SK-N-SH (cell line): ENCODE measurements at regions not wholly inside any gene's neighbourhood (a gene's known extent, or its start where the extent isn't known, plus 50 kb on each side); places are given as distances from the start of the nearest gene placed in this dataset.
"Not testable (repeated sequence)": the region's sequence is repeated elsewhere in the genome, so short reads cannot be mapped to it uniquely, and the experiment has no call there.

Source experiments
- CTCF ChIA-PET: fragments of 300-600, 350-600 bp; formaldehyde crosslinking; extraction: SDS; loops from one replicate; lab custom pipeline; 2021; lab: Yijun Ruan, JAX
- POLR2A ChIA-PET: fragments of 350-600 bp; sonication (Branson Sonifier 250); formaldehyde crosslinking; extraction: SDS; loops from one replicate; lab custom pipeline; 2020; ENCODE audit warnings: antibody characterized with exemption, inconsistent platforms; lab: Yijun Ruan, JAX
- DNase-seq: peaks from one replicate; pipeline ENCODE4 v3.0.0; 2012
- H2AFZ ChIP-seq: fragments of 200-600 bp; sonication (generic); 2 replicates; pipeline ENCODE4 v1.8.1; 2016; ENCODE audit warnings: antibody characterized with exemption, mild to moderate bottlenecking, low read depth
- H3F3A ChIP-seq: fragments of 200-600 bp; sonication (generic); replicated peaks from 2 replicates; pipeline ENCODE3; 2016; ENCODE audit warnings: antibody characterized with exemption, mild to moderate bottlenecking; ENCODE audit not compliant: insufficient read depth
- H3K27ac ChIP-seq, 2 experiments: fragments of 200-500 bp in 1 of 2; fragments of 200-600 bp in 1 of 2; sonication (Bioruptor generic) in 1 of 2; sonication (generic), shearing (Covaris generic) in 1 of 2; 2 replicates each; pipeline versions ENCODE4 v1.5.1 to v1.6.1; 2014 to 2016; ENCODE audit warnings: low read depth in 2 of 2, inconsistent platforms in 1 of 2, low read length in 1 of 2, mild to moderate bottlenecking in 1 of 2, mixed read lengths in 1 of 2
- H3K27me3 ChIP-seq: fragments of 200-600 bp; sonication (generic), shearing (Covaris generic); 2 replicates; pipeline ENCODE4 v1.6.1; 2016; ENCODE audit warnings: mixed run types; ENCODE audit not compliant: insufficient read depth
- H3K36me3 ChIP-seq, 2 experiments: fragments of 200-500 bp in 1 of 2; fragments of 200-600 bp in 1 of 2; sonication (Bioruptor generic) in 1 of 2; sonication (generic) in 1 of 2; replicated peaks in 1 of 2; 2 replicates each; pipeline versions ENCODE3 to v1.5.1; 2014 to 2016; ENCODE audit warnings: low read length in 1 of 2, mild to moderate bottlenecking in 1 of 2; ENCODE audit not compliant: insufficient read depth in 2 of 2, control insufficient read depth in 1 of 2
- H3K4me1 ChIP-seq, 2 experiments: fragments of 200-500 bp in 1 of 2; fragments of 200-600 bp in 1 of 2; sonication (Bioruptor generic) in 1 of 2; sonication (generic), shearing (Covaris generic) in 1 of 2; 2 replicates each; pipeline versions ENCODE4 v1.5.1 to v1.6.1; 2014 to 2016; ENCODE audit warnings: low read depth in 1 of 2, low read length in 1 of 2, mixed run types in 1 of 2; ENCODE audit not compliant: insufficient read depth in 2 of 2, control insufficient read depth in 1 of 2
- H3K4me2 ChIP-seq: fragments of 200-600 bp; sonication (generic), shearing (Covaris generic); 2 replicates; pipeline ENCODE4 v1.6.1; 2017; ENCODE audit warnings: mixed run types
- H3K4me3 ChIP-seq, 2 experiments: fragments of 200-500 bp in 1 of 2; fragments of 200-600 bp in 1 of 2; sonication (Bioruptor generic) in 1 of 2; sonication (generic), shearing (Covaris generic) in 1 of 2; 2 replicates each; pipeline versions ENCODE4 v1.5.1 to v1.8.1; 2014 to 2016; ENCODE audit warnings: low read depth in 2 of 2, inconsistent platforms in 1 of 2, low read length in 1 of 2, mild to moderate bottlenecking in 1 of 2, mixed read lengths in 1 of 2, moderate library complexity in 1 of 2
- H3K79me2 ChIP-seq: fragments of 200-600 bp; sonication (generic); 2 replicates; pipeline ENCODE4 v1.8.1; 2017; ENCODE audit warnings: mild to moderate bottlenecking; ENCODE audit not compliant: insufficient read depth
- H3K9ac ChIP-seq: fragments of 200-600 bp; sonication (generic); 2 replicates; pipeline ENCODE4 v1.6.1; 2017; ENCODE audit warnings: mixed run types
- H3K9me2 ChIP-seq: fragments of 200-600 bp; sonication (generic); 2 replicates; pipeline ENCODE4 v1.6.1; 2017; ENCODE audit warnings: mixed run types
- H3K9me3 ChIP-seq: fragments of 200-600 bp; sonication (generic); 2 replicates; pipeline ENCODE4 v1.6.1; 2017; ENCODE audit warnings: mixed run types, mild to moderate bottlenecking, moderate library complexity
- H4K20me1 ChIP-seq: fragments of 200-600 bp; sonication (generic); 2 replicates; pipeline ENCODE4 v1.6.1; 2017; ENCODE audit warnings: mild to moderate bottlenecking, mixed run types; ENCODE audit not compliant: insufficient read depth
- EZH2phosphoT487 ChIP-seq: fragments of 200-600 bp; sonication (generic); IDR thresholded peaks from 2 replicates; pipeline ENCODE4 v1.6.1; 2017; ENCODE audit warnings: low read depth, mixed run types, mild to moderate bottlenecking, antibody characterized with exemption, moderate library complexity, borderline replicate concordance
- FOXJ3 ChIP-seq: sonication (generic); formaldehyde crosslinking; IDR thresholded peaks from 2 replicates; pipeline ENCODE4 v1.5.1; 2020; ENCODE audit warnings: mild to moderate bottlenecking, missing genetic modification reagents
- GABPA ChIP-seq: IDR thresholded peaks from 2 replicates; pipeline ENCODE4 v1.4.0; 2012; ENCODE audit warnings: low read depth, mild to moderate bottlenecking
- RCOR1 ChIP-seq: fragments of 150-350 bp; IDR thresholded peaks from 2 replicates; pipeline ENCODE4 v1.6.1; 2017; ENCODE audit warnings: antibody characterized with exemption, low read length
- RFX5 ChIP-seq: IDR thresholded peaks from 2 replicates; pipeline ENCODE4 v1.6.1; 2012; ENCODE audit warnings: mild to moderate bottlenecking, improper control_type of control experiment, low read length
- TEAD4 ChIP-seq: IDR thresholded peaks from 2 replicates; pipeline ENCODE4 v1.4.0; 2012; ENCODE audit warnings: mild to moderate bottlenecking, borderline replicate concordance; ENCODE audit not compliant: insufficient read depth
- USF1 ChIP-seq: IDR thresholded peaks from 2 replicates; pipeline ENCODE4 v1.4.0; 2012; ENCODE audit warnings: low read depth, borderline replicate concordance
- YY1 ChIP-seq: IDR thresholded peaks from 2 replicates; pipeline ENCODE4 v1.4.0; 2012; ENCODE audit warnings: low read depth, mild to moderate bottlenecking
- WGBS: methylation state at CpG from one replicate; pipeline ENCODE4 v1.1.6; 2017; ENCODE audit warnings: low lambda C conversion rate; 5-methylcytosine and 5-hydroxymethylcytosine counted together
- TF ChIP-seq, protein P1 (sequence below): fragments of 150-350 bp; IDR thresholded peaks from 2 replicates; pipeline ENCODE4 v1.6.1; 2016; ENCODE audit warnings: mild to moderate bottlenecking, low read depth, low read length
- TF ChIP-seq, protein P2 (sequence below): IDR thresholded peaks from 2 replicates; pipeline ENCODE4 v1.4.0; 2012; ENCODE audit warnings: low read depth, borderline replicate concordance

GRCh38 chr6:86306210-86306609 is 631.1 kb upstream of the HTR1E start:
- H3K9me3 ChIP-seq = no peaks in the 10 kb centered on the region
- TF ChIP-seq RCOR1 = no peak
- TF ChIP-seq, protein P1, sequence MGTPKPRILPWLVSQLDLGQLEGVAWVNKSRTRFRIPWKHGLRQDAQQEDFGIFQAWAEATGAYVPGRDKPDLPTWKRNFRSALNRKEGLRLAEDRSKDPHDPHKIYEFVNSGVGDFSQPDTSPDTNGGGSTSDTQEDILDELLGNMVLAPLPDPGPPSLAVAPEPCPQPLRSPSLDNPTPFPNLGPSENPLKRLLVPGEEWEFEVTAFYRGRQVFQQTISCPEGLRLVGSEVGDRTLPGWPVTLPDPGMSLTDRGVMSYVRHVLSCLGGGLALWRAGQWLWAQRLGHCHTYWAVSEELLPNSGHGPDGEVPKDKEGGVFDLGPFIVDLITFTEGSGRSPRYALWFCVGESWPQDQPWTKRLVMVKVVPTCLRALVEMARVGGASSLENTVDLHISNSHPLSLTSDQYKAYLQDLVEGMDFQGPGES = no peak
- TF ChIP-seq FOXJ3 (CRISPR knock-in tag) = no peak
- TF ChIP-seq, protein P2, sequence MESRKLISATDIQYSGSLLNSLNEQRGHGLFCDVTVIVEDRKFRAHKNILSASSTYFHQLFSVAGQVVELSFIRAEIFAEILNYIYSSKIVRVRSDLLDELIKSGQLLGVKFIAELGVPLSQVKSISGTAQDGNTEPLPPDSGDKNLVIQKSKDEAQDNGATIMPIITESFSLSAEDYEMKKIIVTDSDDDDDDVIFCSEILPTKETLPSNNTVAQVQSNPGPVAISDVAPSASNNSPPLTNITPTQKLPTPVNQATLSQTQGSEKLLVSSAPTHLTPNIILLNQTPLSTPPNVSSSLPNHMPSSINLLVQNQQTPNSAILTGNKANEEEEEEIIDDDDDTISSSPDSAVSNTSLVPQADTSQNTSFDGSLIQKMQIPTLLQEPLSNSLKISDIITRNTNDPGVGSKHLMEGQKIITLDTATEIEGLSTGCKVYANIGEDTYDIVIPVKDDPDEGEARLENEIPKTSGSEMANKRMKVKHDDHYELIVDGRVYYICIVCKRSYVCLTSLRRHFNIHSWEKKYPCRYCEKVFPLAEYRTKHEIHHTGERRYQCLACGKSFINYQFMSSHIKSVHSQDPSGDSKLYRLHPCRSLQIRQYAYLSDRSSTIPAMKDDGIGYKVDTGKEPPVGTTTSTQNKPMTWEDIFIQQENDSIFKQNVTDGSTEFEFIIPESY = no peak
- no peak for TF ChIP-seq GABPA
- no peak for TF ChIP-seq TEAD4
- no peak for TF ChIP-seq YY1
- TF ChIP-seq RFX5 = no peak
- TF ChIP-seq, all 33 proteins: peak for 0
- Histone ChIP-seq H4K20me1 (no peaks in the 10 kb centered on the region), H3K4me2 (no peak overlapping the region), H3F3A (no peaks in the 10 kb centered on the region), H3K27ac (no peak overlapping the region), H3K9me2 (no peaks in the 10 kb centered on the region), H3K4me3 (no peak overlapping the region), H3K36me3 (no peaks in the 10 kb centered on the region), H3K9ac (no peak overlapping the region), H2AFZ (no peak overlapping the region), H3K27me3 (no peaks in the 10 kb centered on the region), H3K79me2 (no peaks in the 10 kb centered on the region), H3K4me1 (no peaks in the 10 kb centered on the region)
- WGBS = 43% methylated on average over 3 of the region's 4 CpGs
- DNase-seq = no peak
- ChIA-PET POLR2A (no interaction called here), CTCF (no interaction called here)

GRCh38 chr6:86285876-86286275 is 643.2 kb upstream of the SYNCRIP start:
- Histone ChIP-seq H3K9me3 (no peaks in the 10 kb centered on the region; the same call in 1 of the 2 replicates), H2AFZ (no peak overlapping the region), H3K27me3 (no peaks in the 10 kb centered on the region), H3K4me3 (no peak overlapping the region), H3K9ac (no peak overlapping the region), H3K79me2 (no peaks in the 10 kb centered on the region), H3K4me2 (no peak overlapping the region), H3K9me2 (no peaks in the 10 kb centered on the region), H3K27ac (no peak overlapping the region), H3F3A (no peaks in the 10 kb centered on the region), H3K36me3 (no peaks in the 10 kb centered on the region), H3K4me1 (no peaks in the 10 kb centered on the region), H4K20me1 (no peaks in the 10 kb centered on the region)
- TF ChIP-seq EZH2phosphoT487 = no peak
- TF ChIP-seq TEAD4 = no peak
- TF ChIP-seq RFX5 = no peak
- TF ChIP-seq USF1 = no peak
- ChIA-PET POLR2A (no interaction called here), CTCF (no interaction called here)
- no peak for DNase-seq

DNA sequence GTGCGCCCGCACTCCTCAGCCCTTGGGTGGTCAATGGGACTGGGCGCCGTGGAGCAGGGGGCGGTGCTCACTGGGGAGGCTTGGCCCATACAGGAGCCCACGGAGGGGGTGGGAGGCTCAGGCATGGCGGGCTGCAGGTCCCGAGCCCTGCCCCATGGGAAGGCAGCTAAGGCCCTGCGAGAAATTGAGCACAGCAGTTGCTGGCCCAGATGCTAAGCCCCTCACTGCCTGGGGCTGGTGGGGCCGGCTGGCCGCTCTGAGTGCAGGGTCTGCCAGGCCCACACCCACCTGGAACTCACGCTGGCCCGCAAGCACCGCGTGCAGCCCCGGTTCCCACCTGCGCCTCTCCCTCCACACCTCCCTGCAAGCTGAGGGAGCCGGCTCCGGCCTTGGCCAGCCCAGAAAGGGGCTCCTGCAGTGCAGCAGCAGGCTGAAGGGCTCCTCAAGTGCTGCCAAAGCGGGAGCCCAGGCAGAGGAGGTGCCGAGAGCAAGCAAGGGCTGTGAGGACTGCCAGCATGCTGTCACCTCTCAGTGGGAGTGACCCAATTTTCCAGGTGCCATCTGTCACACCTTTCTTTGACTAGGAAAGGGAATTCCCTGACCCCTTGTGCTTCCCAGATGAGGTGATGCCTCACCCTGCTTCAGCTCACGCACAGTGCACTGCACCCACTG is 642.3 kb upstream of the SYNCRIP start:
- H3K27me3 ChIP-seq, H3K4me2 ChIP-seq, H3K9me2 ChIP-seq, H3K9ac ChIP-seq, POLR2A ChIA-PET, H3K9me3 ChIP-seq, H3K27ac ChIP-seq, H4K20me1 ChIP-seq, H3K4me1 ChIP-seq, DNase-seq, CTCF ChIA-PET, H2AFZ ChIP-seq, H3K79me2 ChIP-seq, H3F3A ChIP-seq, H3K4me3 ChIP-seq, H3K36me3 ChIP-seq: not testable (repeated sequence)
- WGBS = no CpG with 5 or more reads among the region's 22 CpGs

- H3K79me2 ChIP-seq, H3K9me2 ChIP-seq, H3F3A ChIP-seq, POLR2A ChIA-PET, H3K36me3 ChIP-seq, H3K9ac ChIP-seq, H3K4me2 ChIP-seq, H3K27ac ChIP-seq, H3K27me3 ChIP-seq, H3K4me3 ChIP-seq, H2AFZ ChIP-seq, H3K4me1 ChIP-seq, CTCF ChIA-PET, DNase-seq, H3K9me3 ChIP-seq, H4K20me1 ChIP-seq: not testable (repeated sequence)
- 71% methylated on average over 4 of the region's 6 CpGs for WGBS
These were observed 640.9 kb upstream of the SYNCRIP start for GRCh38 chr6:86283596-86283995.
